ENCODE measurements at regions not wholly inside any gene's neighbourhood (a gene's known extent, or its start where the extent isn't known, plus 50 kb on each side); places are given as distances from the start of the nearest gene placed in this dataset.

DNA sequence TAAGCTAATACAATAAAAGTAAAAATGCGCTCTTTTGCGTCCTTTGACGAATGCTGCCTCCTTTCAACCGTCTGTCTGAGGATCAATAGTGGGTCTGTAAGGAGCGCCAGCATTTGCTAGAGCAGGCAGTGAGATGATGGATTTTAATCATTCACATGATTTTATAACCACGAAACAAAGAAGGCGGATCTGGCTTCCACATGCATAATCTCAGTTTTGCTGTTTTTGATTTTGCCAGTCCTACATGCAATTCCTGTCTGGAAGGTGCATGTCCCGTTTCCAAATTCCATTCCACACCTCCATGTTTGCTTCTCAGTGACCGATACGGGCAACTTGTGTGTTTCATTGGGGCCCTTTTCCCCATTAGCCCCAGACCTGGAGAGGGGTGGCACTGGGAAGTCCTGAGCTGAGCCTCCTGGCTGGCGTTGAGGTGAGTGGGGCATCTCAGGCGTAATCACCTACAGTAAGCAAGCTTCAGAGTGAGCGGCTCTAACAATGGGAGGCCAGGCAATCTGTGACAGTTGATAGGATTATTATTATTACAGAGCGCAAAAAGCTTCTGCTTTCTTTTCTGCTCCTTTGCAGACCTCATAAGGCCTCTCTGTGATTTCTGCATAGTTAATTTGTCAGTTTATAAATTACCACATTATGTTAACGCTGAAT is 405.4 kb downstream of the ZSWIM6 start:
- Histone ChIP-seq H3K9ac (ENCODE audit: low read depth, low read length) (no peak overlapping the region), H3K4me1 (ENCODE audit: insufficient read depth, low read length) (0 out of 2 replicates have a peak, but pooled peaks cover 3% of the 10 kb centered on the region), H3K36me3 (ENCODE audit: insufficient read depth, low read length) (no peaks in the 10 kb centered on the region), H3K9me3 (ENCODE audit: control insufficient read depth, insufficient read depth, low read length) (no peaks in the 10 kb centered on the region)

DNA sequence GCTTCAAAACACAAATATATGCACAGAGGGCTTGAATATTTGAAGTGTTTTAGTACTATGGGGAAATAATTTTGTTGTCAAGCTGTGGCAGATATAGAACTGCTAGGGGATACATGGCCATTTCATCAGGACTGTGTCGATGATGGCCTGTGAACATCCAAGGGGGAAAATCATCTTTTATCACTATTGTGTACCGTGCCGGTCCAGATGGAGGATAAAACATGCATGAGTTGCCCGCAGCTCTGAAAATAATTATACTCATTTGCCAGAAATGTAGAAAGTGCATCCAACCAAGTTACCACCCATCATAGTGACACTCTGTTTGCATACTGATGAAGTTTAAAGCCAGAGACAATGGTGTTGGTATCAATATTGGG is 405.9 kb downstream of the ZSWIM6 start:
- Histone ChIP-seq H3K4me1 (ENCODE audit: insufficient read depth, low read length) (0 out of 2 replicates have a peak, but pooled peaks cover 3% of the 10 kb centered on the region), H3K9ac (ENCODE audit: low read depth, low read length) (no peak overlapping the region), H3K9me3 (ENCODE audit: control insufficient read depth, insufficient read depth, low read length) (no peaks in the 10 kb centered on the region), H3K36me3 (ENCODE audit: insufficient read depth, low read length) (no peaks in the 10 kb centered on the region)

DNA sequence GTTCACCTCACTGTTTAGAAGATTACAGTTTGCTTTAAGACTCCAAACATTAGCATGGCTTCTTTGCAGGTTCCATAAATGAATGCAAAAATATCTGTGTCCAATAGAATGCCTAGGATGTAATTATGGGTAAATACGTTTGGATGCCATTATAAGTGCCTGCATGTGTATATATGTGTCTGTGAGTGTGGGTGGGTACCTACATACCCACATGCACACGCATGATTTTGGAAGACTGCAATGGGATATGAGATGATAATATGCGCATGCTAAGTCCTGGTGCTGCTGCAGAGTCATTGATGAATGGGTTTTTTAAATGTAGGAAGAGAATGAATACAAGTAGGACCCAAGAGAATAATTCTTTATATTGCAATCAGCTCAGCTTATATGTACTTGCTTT is 406.4 kb downstream of the ZSWIM6 start:
- Histone ChIP-seq H3K36me3 (ENCODE audit: insufficient read depth, low read length) (no peaks in the 10 kb centered on the region), H3K4me1 (ENCODE audit: insufficient read depth, low read length) (0 out of 2 replicates have a peak, but pooled peaks cover 3% of the 10 kb centered on the region), H3K9me3 (ENCODE audit: control insufficient read depth, insufficient read depth, low read length) (no peaks in the 10 kb centered on the region), H3K9ac (ENCODE audit: low read depth, low read length) (no peak overlapping the region)

DNA sequence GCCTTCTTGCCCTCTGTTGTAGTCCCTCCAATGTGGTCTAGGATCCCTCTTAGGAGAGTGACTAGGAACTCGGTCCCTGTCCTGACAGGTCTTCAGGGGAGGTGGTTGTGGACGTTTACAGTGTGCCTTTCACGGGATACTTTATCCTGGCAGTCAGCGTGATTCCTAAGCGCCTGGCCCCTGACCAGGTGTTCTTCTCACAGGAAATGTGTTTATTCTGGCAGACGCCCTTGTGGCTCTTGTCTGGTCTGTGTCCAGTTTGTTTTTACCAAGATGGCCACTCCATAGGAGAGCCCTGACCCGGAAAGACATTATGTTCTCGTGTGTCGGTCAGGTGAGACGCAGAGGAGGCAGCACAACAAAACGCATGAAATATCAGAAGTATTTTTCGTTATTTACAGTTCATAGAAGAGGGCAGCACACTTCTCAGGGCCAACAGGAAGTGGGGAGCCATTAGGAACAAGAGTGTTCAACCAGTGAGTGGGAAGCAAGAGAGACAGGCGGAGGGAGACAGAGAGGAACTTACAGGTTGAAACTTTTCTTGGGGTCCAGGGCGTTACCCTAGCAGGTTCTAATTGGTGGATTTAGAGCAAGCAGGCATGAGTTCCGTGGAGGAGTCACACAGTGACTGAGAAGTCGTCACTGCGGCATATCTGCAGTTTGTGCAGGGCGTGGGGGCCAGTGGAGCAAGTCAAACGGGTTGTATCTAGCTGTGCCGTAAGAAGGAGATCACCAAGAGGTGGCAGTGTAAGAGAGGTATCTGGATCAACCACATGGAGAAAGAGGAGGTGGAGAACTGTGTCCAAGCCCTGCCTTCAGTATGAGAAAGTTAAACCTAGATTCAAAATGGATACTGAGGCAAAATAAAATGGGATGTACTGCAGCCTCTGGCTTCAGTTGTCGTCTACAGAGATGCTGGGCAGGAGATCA is 412.9 kb downstream of the ZSWIM6 start:
- Histone ChIP-seq H3K4me1 (ENCODE audit: insufficient read depth, low read length) (no peaks in the 10 kb centered on the region), H3K9me3 (ENCODE audit: control insufficient read depth, insufficient read depth, low read length) (no peaks in the 10 kb centered on the region), H3K9ac (ENCODE audit: low read depth, low read length) (no peak overlapping the region), H3K36me3 (ENCODE audit: insufficient read depth, low read length) (no peaks in the 10 kb centered on the region)

DNA sequence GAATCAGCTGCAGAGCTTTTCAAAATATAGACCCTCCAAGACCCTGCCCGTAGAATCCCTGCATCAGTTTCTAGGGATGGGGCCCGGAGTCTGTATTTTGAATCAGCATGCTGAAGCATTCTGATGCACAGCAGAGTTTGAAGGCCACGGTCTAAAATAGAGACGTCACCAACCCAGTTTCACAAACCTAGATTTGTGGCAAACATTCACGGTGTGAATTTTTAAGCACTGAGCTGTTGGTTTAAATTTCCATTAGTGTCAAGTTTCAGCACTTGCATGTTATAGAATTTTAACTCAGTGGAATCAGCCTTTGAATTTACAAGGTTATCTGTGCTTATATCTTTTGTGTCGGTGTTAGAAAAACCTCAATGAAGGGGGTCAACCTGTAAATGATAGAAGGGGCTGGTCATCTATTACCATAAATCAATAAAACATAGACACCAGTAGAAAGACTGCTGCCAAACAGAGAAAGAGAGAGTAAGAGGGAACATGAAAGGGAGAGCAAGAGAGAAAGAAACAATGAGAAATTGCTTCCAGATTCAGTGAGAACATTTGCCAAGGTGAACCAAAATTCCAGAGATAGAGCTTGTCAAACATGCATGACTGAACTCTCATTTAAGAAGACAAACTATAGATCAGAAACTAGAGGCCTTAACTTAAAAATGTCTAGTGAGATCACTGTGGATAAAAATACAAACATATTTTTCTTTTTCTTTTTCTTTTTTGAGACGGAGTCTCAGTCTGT is 414.9 kb downstream of the ZSWIM6 start:
- H3K36me3 ChIP-seq (ENCODE audit: insufficient read depth, low read length) = no peaks in the 10 kb centered on the region
- no peaks in the 10 kb centered on the region for H3K4me1 ChIP-seq (ENCODE audit: insufficient read depth, low read length)
- no peak overlapping the region for H3K9ac ChIP-seq (ENCODE audit: low read depth, low read length)
- H3K9me3 ChIP-seq (ENCODE audit: control insufficient read depth, insufficient read depth, low read length) = no peaks in the 10 kb centered on the region

DNA sequence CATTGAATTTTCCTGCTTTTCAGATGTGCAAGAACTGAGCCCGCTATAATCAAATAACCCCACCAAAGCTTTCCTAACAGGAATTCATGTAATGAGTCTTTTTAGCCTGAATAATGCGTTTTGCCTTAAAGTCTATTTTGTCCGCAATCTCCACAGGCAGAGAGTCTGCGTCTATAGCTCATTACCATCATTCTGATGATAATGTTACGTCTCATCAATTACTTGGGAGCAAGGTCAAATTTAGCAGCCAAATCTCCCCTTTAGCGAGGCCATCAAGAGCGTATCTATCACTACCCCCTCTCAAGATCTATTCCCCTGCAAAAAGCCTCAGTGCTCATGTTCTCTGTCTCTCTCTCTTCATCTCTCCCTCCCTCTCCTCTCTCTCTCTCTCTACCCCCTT is 416.1 kb downstream of the ZSWIM6 start:
- H3K36me3 ChIP-seq (ENCODE audit: insufficient read depth, low read length) = no peaks in the 10 kb centered on the region
- H3K9me3 ChIP-seq (ENCODE audit: control insufficient read depth, insufficient read depth, low read length) = no peaks in the 10 kb centered on the region
- no peak overlapping the region for H3K9ac ChIP-seq (ENCODE audit: low read depth, low read length)
- H3K4me1 ChIP-seq (ENCODE audit: insufficient read depth, low read length) = no peaks in the 10 kb centered on the region

DNA sequence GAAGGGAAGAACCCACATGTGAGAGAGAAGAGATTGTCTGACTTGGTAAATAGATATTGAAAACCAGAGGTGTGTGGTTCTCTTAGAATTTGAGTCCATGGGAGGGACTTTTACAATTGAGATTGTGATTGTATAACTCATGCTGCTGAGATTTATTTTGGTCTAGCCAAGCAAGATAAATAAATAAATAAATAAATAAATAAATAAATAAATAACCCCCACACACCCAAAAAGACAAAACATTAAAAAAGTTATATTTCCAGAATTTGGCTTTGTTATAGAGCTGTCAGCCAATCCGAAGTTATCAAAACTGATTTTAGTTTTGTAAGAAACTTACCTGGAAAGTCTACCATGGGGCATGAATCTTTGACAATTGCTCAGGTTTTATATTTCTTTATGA is 416.6 kb downstream of the ZSWIM6 start:
- Histone ChIP-seq H3K9ac (ENCODE audit: low read depth, low read length) (no peak overlapping the region), H3K36me3 (ENCODE audit: insufficient read depth, low read length) (no peaks in the 10 kb centered on the region), H3K4me1 (ENCODE audit: insufficient read depth, low read length) (no peaks in the 10 kb centered on the region), H3K9me3 (ENCODE audit: control insufficient read depth, insufficient read depth, low read length) (no peaks in the 10 kb centered on the region)

DNA sequence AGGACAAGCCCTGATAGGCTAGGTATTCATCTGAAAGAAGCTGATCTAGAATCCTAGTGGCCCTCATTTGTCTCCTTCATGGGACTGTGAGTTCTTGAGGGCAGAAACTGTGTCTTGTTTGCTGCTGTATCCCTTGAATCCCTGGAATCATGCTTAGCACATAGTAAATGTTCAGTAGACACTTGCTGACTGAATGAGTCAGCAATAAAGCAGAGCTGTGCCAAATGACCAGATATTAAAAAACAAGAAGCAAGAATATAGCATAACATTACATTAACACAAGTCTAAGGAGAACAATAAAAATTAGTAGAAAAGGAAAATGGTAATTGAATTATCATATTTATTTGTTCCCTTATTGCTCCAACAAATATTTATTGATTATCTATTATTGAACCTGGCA is 420.5 kb downstream of the ZSWIM6 start:
- Histone ChIP-seq H3K9ac (ENCODE audit: low read depth, low read length) (no peak overlapping the region), H3K4me1 (ENCODE audit: insufficient read depth, low read length) (peaks cover 4% of the 10 kb centered on the region; the same call in 1 of the 2 replicates), H3K36me3 (ENCODE audit: insufficient read depth, low read length) (no peaks in the 10 kb centered on the region), H3K9me3 (ENCODE audit: control insufficient read depth, insufficient read depth, low read length) (no peaks in the 10 kb centered on the region)

DNA sequence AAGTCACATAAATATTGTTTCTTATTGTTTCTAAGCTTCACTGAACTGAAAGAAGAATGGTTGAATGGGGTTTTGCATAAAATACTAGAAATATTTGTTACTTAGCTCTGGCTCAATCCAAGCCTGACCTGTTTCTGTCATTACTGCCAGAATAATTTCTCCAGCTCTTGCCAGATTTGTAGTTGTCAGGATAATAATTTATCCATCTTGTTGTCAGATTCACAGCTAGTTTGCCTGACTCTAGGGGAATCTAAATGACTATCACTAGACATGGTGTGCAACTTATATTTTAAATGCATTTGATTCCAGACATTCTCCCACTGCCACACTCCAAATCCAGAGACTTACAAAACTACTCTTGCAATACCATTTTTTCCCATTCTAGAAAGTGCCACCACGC is 422.7 kb downstream of the ZSWIM6 start:
- Histone ChIP-seq H3K36me3 (ENCODE audit: insufficient read depth, low read length) (no peaks in the 10 kb centered on the region), H3K9me3 (ENCODE audit: control insufficient read depth, insufficient read depth, low read length) (no peaks in the 10 kb centered on the region), H3K4me1 (ENCODE audit: insufficient read depth, low read length) (peaks cover 4% of the 10 kb centered on the region; the same call in 1 of the 2 replicates), H3K9ac (ENCODE audit: low read depth, low read length) (no peak overlapping the region)

DNA sequence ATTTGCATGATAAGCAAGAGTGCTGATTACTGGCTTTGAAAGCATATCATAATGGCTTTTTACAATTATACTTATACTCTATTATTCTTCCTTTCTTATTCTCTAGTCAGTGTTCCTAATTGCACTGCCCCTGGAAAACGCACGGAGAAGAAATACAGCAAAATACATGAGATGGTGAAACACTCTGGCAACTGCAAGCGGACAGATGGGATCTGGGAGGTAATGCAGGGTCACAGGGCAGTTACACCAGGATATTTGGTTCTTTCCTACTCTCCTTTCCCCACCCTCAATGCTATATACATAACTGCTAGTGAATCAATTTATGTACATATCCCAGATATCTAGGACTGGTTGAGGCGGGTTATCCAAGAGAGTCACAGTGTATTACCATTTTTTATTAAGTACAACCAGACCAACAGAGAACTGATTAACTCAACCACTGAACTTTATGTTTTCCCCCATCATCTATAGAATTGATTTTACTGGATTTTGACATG is 423.7 kb downstream of the ZSWIM6 start:
- Histone ChIP-seq H3K9ac (ENCODE audit: low read depth, low read length) (no peak overlapping the region), H3K4me1 (ENCODE audit: insufficient read depth, low read length) (peaks cover 4% of the 10 kb centered on the region; the same call in 1 of the 2 replicates), H3K9me3 (ENCODE audit: control insufficient read depth, insufficient read depth, low read length) (no peaks in the 10 kb centered on the region), H3K36me3 (ENCODE audit: insufficient read depth, low read length) (no peaks in the 10 kb centered on the region)

DNA sequence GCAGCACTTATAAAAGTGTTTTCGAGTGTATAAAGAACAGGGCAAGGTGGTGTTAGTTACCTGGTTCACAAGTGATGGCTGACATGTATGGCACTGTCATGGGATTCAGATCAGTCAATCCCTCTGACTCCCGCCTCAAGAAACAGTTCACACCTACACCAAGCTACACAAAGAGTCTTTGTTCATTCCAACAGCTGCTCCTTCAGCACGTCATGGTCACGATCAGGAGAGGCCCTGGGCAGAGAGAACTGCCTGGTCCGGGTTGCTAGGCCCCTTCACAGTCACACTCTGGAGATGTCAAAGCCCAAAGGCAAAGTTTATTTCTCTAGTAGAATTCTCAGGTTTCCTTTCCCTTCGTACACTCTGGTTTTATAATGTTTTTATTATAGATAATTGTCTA is 426.7 kb downstream of the ZSWIM6 start:
- no peak overlapping the region for H3K9ac ChIP-seq (ENCODE audit: low read depth, low read length)
- H3K9me3 ChIP-seq (ENCODE audit: control insufficient read depth, insufficient read depth, low read length) = no peaks in the 10 kb centered on the region; the same call in 1 of the 2 replicates
- no peaks in the 10 kb centered on the region for H3K36me3 ChIP-seq (ENCODE audit: insufficient read depth, low read length)
- peaks cover 4% of the 10 kb centered on the region; the same call in 1 of the 2 replicates for H3K4me1 ChIP-seq (ENCODE audit: insufficient read depth, low read length)

DNA sequence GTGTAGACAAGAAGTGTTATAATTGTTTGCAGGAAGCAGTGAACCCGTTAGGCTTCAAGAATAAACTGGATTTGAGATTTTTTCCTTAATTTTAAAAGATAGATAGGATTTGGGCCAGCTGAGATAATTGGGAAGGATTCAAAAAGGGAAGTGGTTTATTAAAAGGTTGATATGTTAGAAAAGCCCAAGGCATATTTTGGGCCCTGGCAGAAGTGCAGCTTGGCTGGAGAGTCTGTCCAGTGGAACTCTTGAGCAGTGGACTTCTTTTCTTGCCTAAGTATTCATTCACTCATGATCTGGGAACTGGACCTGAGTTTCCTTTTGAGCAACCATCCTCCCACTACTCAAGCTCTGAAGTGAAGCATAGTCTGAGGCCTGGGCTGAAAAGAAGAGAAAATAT is 433.4 kb downstream of the ZSWIM6 start:
- H3K4me1 ChIP-seq (ENCODE audit: insufficient read depth, low read length) = no peaks in the 10 kb centered on the region
- no peaks in the 10 kb centered on the region for H3K36me3 ChIP-seq (ENCODE audit: insufficient read depth, low read length)
- no peaks in the 10 kb centered on the region; the same call in 1 of the 2 replicates for H3K9me3 ChIP-seq (ENCODE audit: control insufficient read depth, insufficient read depth, low read length)
- H3K9ac ChIP-seq (ENCODE audit: low read depth, low read length) = no peak overlapping the region

DNA sequence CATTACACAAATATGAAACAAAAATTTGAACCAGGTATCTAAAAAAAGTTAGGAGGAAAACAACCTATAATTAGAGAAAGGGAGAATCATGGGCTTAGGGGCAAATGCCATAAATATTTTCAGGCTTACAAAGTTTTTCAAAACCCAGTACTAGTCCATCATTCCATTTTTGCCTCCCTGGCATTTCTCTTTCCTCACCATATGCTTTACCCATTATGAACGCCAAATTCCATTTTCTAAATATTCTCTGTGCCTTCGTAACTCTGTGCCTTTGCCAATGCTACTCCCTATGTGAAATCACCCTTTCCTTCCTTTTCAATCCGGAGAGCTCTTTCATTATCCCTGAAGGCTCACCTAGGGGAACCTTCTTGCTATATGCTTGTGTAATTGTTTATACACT is 434.1 kb downstream of the ZSWIM6 start:
- Histone ChIP-seq H3K9ac (ENCODE audit: low read depth, low read length) (no peak overlapping the region), H3K4me1 (ENCODE audit: insufficient read depth, low read length) (no peaks in the 10 kb centered on the region), H3K9me3 (ENCODE audit: control insufficient read depth, insufficient read depth, low read length) (no peaks in the 10 kb centered on the region; the same call in 1 of the 2 replicates), H3K36me3 (ENCODE audit: insufficient read depth, low read length) (no peaks in the 10 kb centered on the region)
